Endothelial cell of umbilical vein (primary cell): ENCODE measurements at regions not wholly inside any gene's neighbourhood (a gene's known extent, or its start where the extent isn't known, plus 50 kb on each side); places are given as distances from the start of the nearest gene placed in this dataset.

Experiments used
- BruUV-seq: library from RNA; stranded (reverse); fragments of 400-500 nt; replicated peaks from 2 replicates; lab custom pipeline; 2021; lab: Mats Ljungman, UMichigan
- CTCF ChIA-PET: fragments of 300-600, 350-600 bp; sonication (Branson Sonifier 250); formaldehyde crosslinking; loops from one replicate; lab custom pipeline; 2021; ENCODE audit warnings: antibody characterized with exemption, inconsistent platforms; lab: Charles Lee
- POLR2A ChIA-PET: fragments of 300-600, 350-600 bp; sonication (Branson Sonifier 250); formaldehyde crosslinking; loops from one replicate; lab custom pipeline; 2021; ENCODE audit warnings: antibody characterized with exemption, inconsistent platforms; lab: Charles Lee
- DNase-seq: peaks from one replicate; pipeline ENCODE4 v3.0.0-alpha.2; 2011; ENCODE audit warnings: low read depth, low spot score
- FAIRE-seq: peaks from 2 replicates; lab custom pipeline; 2011; peaks lifted over from hg19 to GRCh38; lab: Jason Lieb, UNC
- H2AFZ ChIP-seq: 2 replicates; pipeline ENCODE4 v1.6.0; 2012; ENCODE audit warnings: low read depth, low read length, control low read depth, inconsistent platforms
- H3K27ac ChIP-seq: 2 replicates; pipeline ENCODE4 v1.5.1; 2011; ENCODE audit warnings: low read depth, mild to moderate bottlenecking, control low read depth, low read length, moderate library complexity; ENCODE audit not compliant: insufficient read depth
- H3K27me3 ChIP-seq, 2 experiments: 2 replicates each; pipeline versions ENCODE4 v1.6.0 to v1.6.1; 2011; ENCODE audit warnings: low read length in 2 of 2, mixed read lengths in 1 of 2; ENCODE audit not compliant: control insufficient read depth in 2 of 2, insufficient read depth in 2 of 2
- H3K36me3 ChIP-seq, 2 experiments: 2 replicates in 1 of 2; 3 replicates in 1 of 2; pipeline ENCODE4 v1.5.1; 2011; ENCODE audit warnings: low read length in 2 of 2, mild to moderate bottlenecking in 1 of 2, moderate library complexity in 1 of 2; ENCODE audit not compliant: control insufficient read depth in 2 of 2, insufficient read depth in 2 of 2; ENCODE audit errors: extremely low read depth in 1 of 2
- H3K4me1 ChIP-seq: 3 replicates; pipeline ENCODE4 v1.5.1; 2011; ENCODE audit warnings: mild to moderate bottlenecking, low read length; ENCODE audit not compliant: control insufficient read depth, insufficient read depth; ENCODE audit errors: extremely low read depth
- H3K4me2 ChIP-seq: 2 replicates; pipeline ENCODE4 v1.6.1; 2011; ENCODE audit warnings: low read length, control low read depth, mixed read lengths; ENCODE audit not compliant: insufficient read depth
- H3K4me3 ChIP-seq, 3 experiments: fragments of 200-600 bp in 1 of 3; sonication (generic), shearing (Covaris generic) in 1 of 3; replicated peaks in 1 of 3; 2 replicates each; pipeline ENCODE4 v1.5.1; 2011 to 2016; ENCODE audit warnings: control low read depth in 3 of 3, low read length in 3 of 3, mild to moderate bottlenecking in 2 of 3, inconsistent platforms in 1 of 3, low read depth in 1 of 3, moderate library complexity in 1 of 3; ENCODE audit not compliant: insufficient read depth in 1 of 3
- H3K79me2 ChIP-seq: 2 replicates; pipeline ENCODE4 v1.6.0; 2012; ENCODE audit warnings: low read length, inconsistent platforms; ENCODE audit not compliant: control insufficient read depth, insufficient read depth
- H3K9ac ChIP-seq: replicated peaks from 2 replicates; pipeline ENCODE3; 2011; ENCODE audit warnings: low read length, control low read depth; ENCODE audit not compliant: insufficient read depth; ENCODE audit errors: extremely low read depth
- H3K9me1 ChIP-seq: replicated peaks from 3 replicates; pipeline ENCODE4 v1.6.0; 2011; ENCODE audit warnings: mild to moderate bottlenecking, low read length; ENCODE audit not compliant: control insufficient read depth, insufficient read depth; ENCODE audit errors: extremely low read depth
- H3K9me3 ChIP-seq: replicated peaks from 2 replicates; pipeline ENCODE4 v1.5.1; 2012; ENCODE audit warnings: low read length, inconsistent platforms; ENCODE audit not compliant: control insufficient read depth, insufficient read depth
- H4K20me1 ChIP-seq: replicated peaks from 2 replicates; pipeline ENCODE3; 2011; ENCODE audit warnings: mild to moderate bottlenecking, low read length; ENCODE audit not compliant: control insufficient read depth, insufficient read depth; ENCODE audit errors: extremely low read depth
- EZH2 ChIP-seq: IDR thresholded peaks from 2 replicates; pipeline ENCODE4 v1.6.1; 2012; ENCODE audit warnings: borderline replicate concordance, low read depth, mild to moderate bottlenecking, moderate library complexity, low read length, inconsistent platforms; ENCODE audit not compliant: severe bottlenecking
- FOS ChIP-seq: IDR thresholded peaks from 2 replicates; pipeline ENCODE4 v1.6.1; 2011; ENCODE audit warnings: mild to moderate bottlenecking, low read length, moderate library complexity, borderline replicate concordance; ENCODE audit not compliant: insufficient read depth
- GATA2 ChIP-seq: IDR thresholded peaks from 2 replicates; pipeline ENCODE4 v1.7.0; 2011; ENCODE audit warnings: low read depth, mild to moderate bottlenecking, moderate library complexity, mixed read lengths, low read length; ENCODE audit not compliant: insufficient read length, insufficient read depth
- JUN ChIP-seq: IDR thresholded peaks from 2 replicates; pipeline ENCODE4 v1.6.1; 2011; ENCODE audit warnings: borderline replicate concordance, low read depth; ENCODE audit not compliant: insufficient read length, insufficient read depth
- MAX ChIP-seq: IDR thresholded peaks from 2 replicates; pipeline ENCODE4 v1.6.1; 2011; ENCODE audit not compliant: insufficient read depth, insufficient read length
- MYC ChIP-seq: IDR thresholded peaks from one replicate; pipeline ENCODE4 v1.6.1; 2011; ENCODE audit warnings: mild to moderate bottlenecking, low read depth, low read length
- POLR2A ChIP-seq: IDR thresholded peaks from 2 replicates; pipeline ENCODE4 v1.6.1; 2012; ENCODE audit warnings: low read depth, mild to moderate bottlenecking, control low read depth, low read length
- dilution Hi-C: fragments of 300-500 bp; cut with MboI; formaldehyde crosslinking; loops from one replicate; pipeline ENCODE4 v1.15.0; 2019; ENCODE audit warnings: low sequenced_read_pairs; ENCODE audit not compliant: extremely low pct_ligation_motif_present
- intact Hi-C: fragments of 100-400 bp; cut with micrococcal nuclease; formaldehyde crosslinking; loops from one replicate; pipeline ENCODE4 v1.10.0; 2022

GRCh38 chr7:31203551-31203950 is 137.0 kb downstream of the NEUROD6 start:
- TF ChIP-seq POLR2A (no peak), MAX (no peak), GATA2 (no peak), FOS (no peak), EZH2 (no peak)
- H3K4me3 ChIP-seq: no peak overlapping the region
- CTCF ChIA-PET: no interaction called here

GRCh38 chr7:31202801-31203200 is 137.7 kb downstream of the NEUROD6 start:
- Histone ChIP-seq H4K20me1 (no peaks in the 10 kb centered on the region), H3K4me1 (no peaks in the 10 kb centered on the region), H3K9me3 (no peaks in the 10 kb centered on the region), H3K27me3 (no peaks in the 10 kb centered on the region), H2AFZ (no peak overlapping the region), H3K79me2 (no peaks in the 10 kb centered on the region), H3K9me1 (no peaks in the 10 kb centered on the region), H3K27ac (no peak overlapping the region), H3K36me3 (no peaks in the 10 kb centered on the region), H3K9ac (no peak overlapping the region), H3K4me2 (no peak overlapping the region), H3K4me3 (no peak overlapping the region)
- dilution Hi-C loops (no loop called here), intact Hi-C loops (no loop called here)
- TF ChIP-seq POLR2A: no peak
- no peak for TF ChIP-seq MYC
- no peak for TF ChIP-seq JUN
- DNase-seq: no peak
- no peak for FAIRE-seq
- ChIA-PET POLR2A (no interaction called here), CTCF (interaction anchor here (0.8 kb wide), 1 partner anchor 10 kb away, joined by 5 read pairs; no protein-coding TSS in a partner anchor)
- no TSS peak for BruUV-seq

More at GRCh38 chr7:31203551-31203950, 137.0 kb downstream of the NEUROD6 start:
- POLR2A ChIA-PET: no interaction called here
- dilution Hi-C loops (no loop called here), intact Hi-C loops (no loop called here)
- no peak for DNase-seq
- no peak for FAIRE-seq
- Histone ChIP-seq H3K4me2 (no peak overlapping the region), H3K36me3 (no peaks in the 10 kb centered on the region), H3K27me3 (no peaks in the 10 kb centered on the region), H3K9me3 (no peaks in the 10 kb centered on the region), H2AFZ (no peak overlapping the region), H3K9ac (no peak overlapping the region), H3K9me1 (no peaks in the 10 kb centered on the region), H3K27ac (no peak overlapping the region), H3K4me1 (no peaks in the 10 kb centered on the region), H4K20me1 (no peaks in the 10 kb centered on the region), H3K79me2 (no peaks in the 10 kb centered on the region)
- no TSS peak for BruUV-seq
